GM12872 (cell line): ENCODE measurements at regions not wholly inside any gene's neighbourhood (a gene's known extent, or its start where the extent isn't known, plus 50 kb on each side); places are given as distances from the start of the nearest gene placed in this dataset.

Experiments used
- CTCF ChIP-seq: IDR thresholded peaks from 3 replicates; pipeline ENCODE4 v1.5.1; 2011; ENCODE audit warnings: low read depth, mild to moderate bottlenecking, low read length, moderate library complexity; ENCODE audit not compliant: insufficient read depth

GRCh38 chr2:34853646-34854045 is 1254.5 kb upstream of the FAM98A start:
- TF ChIP-seq CTCF, result no peak

- no peak for TF ChIP-seq CTCF
Measured at GRCh38 chr2:34851804-34852203, 1252.7 kb upstream of the FAM98A start.

- TF ChIP-seq CTCF, result no peak
Measured at GRCh38 chr2:34849827-34850226, 1250.7 kb upstream of the FAM98A start.

GRCh38 chr2:34848691-34849090 is 1249.6 kb upstream of the FAM98A start:
- TF ChIP-seq CTCF, result no peak

- TF ChIP-seq CTCF, result no peak
Measured at GRCh38 chr2:34848132-34848531, 1249.0 kb upstream of the FAM98A start.

- no peak for TF ChIP-seq CTCF
Measured at GRCh38 chr2:34844629-34845028, 1245.5 kb upstream of the FAM98A start.

GRCh38 chr2:34838408-34838807 is 1239.3 kb upstream of the FAM98A start:
- no peak for TF ChIP-seq CTCF

GRCh38 chr2:34836361-34836760 is 1237.3 kb upstream of the FAM98A start:
- no peak for TF ChIP-seq CTCF
